A673 (cell line): ENCODE measurements at regions not wholly inside any gene's neighbourhood (a gene's known extent, or its start where the extent isn't known, plus 50 kb on each side); places are given as distances from the start of the nearest gene placed in this dataset.

Experiments
- EZH2 ChIP-seq: fragments of 200-600 bp; sonication (generic); IDR thresholded peaks from 2 replicates; pipeline ENCODE4 v1.6.1; 2017; ENCODE audit warnings: borderline replicate concordance, low read depth, mild to moderate bottlenecking, mixed read lengths, antibody characterized with exemption, low read length; ENCODE audit not compliant: poor library complexity, severe bottlenecking
- TF ChIP-seq, protein P1 (sequence below): fragments of 300-800, 200-600 bp; sonication (generic); conservative IDR thresholded peaks from 2 replicates; pipeline ENCODE4 v1.5.1; 2017; ENCODE audit warnings: low read depth, mild to moderate bottlenecking, antibody characterized with exemption, low read length, moderate library complexity, mixed read lengths

GRCh38 chr5:30195036-30195435 is 998.5 kb upstream of the CDH6 start:
- TF ChIP-seq, protein P1, sequence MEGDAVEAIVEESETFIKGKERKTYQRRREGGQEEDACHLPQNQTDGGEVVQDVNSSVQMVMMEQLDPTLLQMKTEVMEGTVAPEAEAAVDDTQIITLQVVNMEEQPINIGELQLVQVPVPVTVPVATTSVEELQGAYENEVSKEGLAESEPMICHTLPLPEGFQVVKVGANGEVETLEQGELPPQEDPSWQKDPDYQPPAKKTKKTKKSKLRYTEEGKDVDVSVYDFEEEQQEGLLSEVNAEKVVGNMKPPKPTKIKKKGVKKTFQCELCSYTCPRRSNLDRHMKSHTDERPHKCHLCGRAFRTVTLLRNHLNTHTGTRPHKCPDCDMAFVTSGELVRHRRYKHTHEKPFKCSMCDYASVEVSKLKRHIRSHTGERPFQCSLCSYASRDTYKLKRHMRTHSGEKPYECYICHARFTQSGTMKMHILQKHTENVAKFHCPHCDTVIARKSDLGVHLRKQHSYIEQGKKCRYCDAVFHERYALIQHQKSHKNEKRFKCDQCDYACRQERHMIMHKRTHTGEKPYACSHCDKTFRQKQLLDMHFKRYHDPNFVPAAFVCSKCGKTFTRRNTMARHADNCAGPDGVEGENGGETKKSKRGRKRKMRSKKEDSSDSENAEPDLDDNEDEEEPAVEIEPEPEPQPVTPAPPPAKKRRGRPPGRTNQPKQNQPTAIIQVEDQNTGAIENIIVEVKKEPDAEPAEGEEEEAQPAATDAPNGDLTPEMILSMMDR = no peak
- TF ChIP-seq EZH2 = no peak
